ENCODE measurements at regions not wholly inside any gene's neighbourhood (a gene's known extent, or its start where the extent isn't known, plus 50 kb on each side); places are given as distances from the start of the nearest gene placed in this dataset.
"Not testable (repeated sequence)": the region's sequence is repeated elsewhere in the genome, so short reads cannot be mapped to it uniquely, and the experiment has no call there.

DNA sequence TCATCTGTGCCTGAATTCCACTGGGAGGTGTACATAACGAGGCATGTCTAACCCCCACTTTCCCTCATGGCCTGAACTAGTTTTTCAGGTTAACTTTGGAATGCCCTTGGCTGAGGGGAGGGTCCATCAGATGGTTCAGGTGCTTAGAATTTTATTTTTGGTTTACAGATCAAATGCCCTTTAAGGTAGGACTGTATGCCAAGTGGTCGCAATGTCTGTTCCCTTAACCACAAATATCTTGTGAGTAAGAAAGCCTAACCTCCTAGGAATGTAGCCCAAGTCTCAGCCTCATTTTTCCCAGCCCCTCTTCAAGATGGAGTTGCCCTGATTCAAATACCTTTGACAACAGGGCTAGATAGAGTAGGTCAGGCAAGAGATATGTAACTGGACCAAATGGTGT, 78.4 kb downstream of the RNASET2 start:
- no peak for DNase-seq (ENCODE audit: low read depth in 2 of 2)

- no peak for DNase-seq (ENCODE audit: low read depth in 2 of 2)
These were observed 79.0 kb downstream of the RNASET2 start for GRCh38 chr6:166877349-166877748.

GRCh38 chr6:166872531-166873009, 83.8 kb downstream of the RNASET2 start:
- DNase-seq (ENCODE audit: low read depth in 2 of 2), result no peak

DNA sequence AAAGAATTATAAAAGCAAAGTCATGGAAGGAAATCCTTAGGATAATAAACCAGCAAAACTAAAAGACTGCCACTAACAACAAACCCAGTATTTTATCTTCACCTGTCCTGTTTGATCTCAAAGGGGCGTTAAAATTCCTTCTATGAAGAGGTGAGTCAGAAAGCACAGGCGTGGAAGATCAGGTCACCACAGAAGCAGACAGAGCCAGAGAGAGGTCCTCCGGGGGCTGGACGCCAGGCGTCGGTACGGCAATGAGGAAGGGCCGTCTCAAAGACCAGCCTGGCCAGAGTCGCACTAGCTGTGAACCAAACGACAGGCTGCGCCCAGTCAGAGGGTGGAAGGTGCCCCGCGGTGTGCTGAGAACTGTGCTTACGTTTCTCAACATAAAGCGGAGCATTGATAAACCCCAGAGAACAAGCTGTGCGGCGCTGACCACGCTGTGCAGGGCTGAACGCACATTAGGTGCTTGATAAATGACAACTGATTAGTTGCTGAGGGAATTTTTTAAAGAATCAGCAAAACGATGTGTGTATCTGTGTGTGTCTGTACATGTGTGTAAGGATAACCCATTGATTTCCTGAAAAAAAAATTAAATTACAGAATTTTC, 85.6 kb downstream of the RNASET2 start:
- no peak for DNase-seq (ENCODE audit: low read depth in 2 of 2)

GRCh38 chr6:166866839-166867637, 89.3 kb downstream of the RNASET2 start:
- DNase-seq (ENCODE audit: low read depth in 2 of 2), result no peak

DNA sequence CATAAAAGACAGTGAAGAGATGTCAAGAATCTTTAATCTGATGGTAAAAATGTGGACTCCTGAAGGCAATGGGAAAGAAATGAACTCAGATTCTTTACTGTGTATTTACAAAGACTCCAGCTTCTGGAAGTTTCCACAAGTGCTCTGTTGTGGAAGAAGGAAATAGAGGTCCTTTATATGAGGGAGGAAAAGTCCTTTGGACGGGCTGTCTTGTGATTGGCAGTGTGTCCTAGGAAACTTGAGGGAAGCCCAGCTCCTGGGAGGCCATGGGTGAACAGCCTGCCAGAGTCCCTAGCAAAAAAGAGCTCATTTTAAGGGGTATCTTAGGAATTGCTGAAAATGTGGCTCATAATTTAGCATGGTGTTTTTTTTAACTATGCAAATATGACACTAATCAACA, 92.0 kb downstream of the RNASET2 start:
- DNase-seq (ENCODE audit: low read depth in 2 of 2), result no peak

DNA sequence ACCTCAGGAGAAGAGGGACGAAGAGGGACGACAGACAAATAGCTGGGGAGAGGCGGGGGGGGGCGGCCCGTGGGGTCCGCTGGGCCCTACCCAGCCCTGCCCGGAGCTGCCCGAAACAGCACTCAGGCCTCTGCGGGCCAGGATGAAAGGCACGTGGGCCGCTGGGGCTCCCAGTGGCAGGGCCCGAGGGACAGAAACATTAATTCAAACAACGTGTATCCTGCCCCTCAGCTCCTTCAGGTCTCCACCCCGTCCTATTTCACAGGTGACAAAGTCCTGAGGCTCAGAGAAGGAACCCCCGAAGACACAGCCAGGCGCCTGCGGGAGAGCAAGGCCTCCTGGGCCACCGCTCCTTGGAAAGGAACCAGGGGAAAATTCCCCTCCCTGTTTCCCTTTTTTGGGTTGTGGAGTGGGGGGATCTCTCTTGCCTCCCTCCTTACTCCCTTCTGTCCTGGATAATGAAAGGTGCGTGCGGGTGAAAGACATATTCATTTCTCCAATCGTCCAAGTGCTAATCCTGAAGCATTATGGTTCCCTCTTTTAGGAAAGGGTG, 93.3 kb downstream of the RNASET2 start:
- DNase-seq (ENCODE audit: low read depth in 2 of 2), result no peak

GRCh38 chr6:166862287-166862977, 93.9 kb downstream of the RNASET2 start:
- peak in 1 of 2 experiments; percentile 14 for DNase-seq (ENCODE audit: low read depth in 2 of 2)

DNA sequence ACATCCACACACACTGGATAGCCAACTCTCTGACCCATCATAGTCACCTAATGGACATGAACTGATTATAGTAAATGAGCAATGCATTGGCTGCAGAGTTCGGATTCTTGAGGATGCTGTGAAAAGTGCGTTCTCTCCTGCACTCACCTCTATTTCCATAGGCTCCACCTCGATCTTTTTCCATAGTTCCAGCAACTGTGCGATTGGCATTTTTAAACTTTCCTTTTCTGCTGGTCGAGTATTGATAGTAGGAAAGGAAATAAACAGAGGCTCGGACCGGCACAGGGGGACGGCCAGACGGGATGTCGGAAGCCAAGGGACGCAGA, 94.4 kb downstream of the RNASET2 start:
- DNase-seq (ENCODE audit: low read depth in 2 of 2), result no peak

DNA sequence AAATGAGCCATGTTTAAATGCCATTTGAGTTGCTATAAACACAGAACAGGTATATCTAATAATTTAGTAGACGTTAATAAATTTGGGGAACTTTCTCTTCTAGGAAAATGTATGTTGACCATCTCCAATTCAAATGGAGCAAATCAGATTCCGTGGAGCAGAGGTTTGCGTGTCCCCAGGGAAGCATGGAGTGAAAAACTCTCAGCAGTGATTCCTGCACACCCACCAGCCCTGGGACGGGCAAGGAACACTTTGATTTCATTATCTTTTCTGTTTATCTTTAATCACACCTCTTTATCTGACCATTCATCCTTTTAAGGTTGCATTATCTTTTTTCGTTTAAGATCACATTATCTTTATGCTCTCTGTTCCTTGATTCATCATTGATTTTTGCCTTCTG, 95.0 kb downstream of the RNASET2 start:
- DNase-seq (ENCODE audit: low read depth in 2 of 2), result no peak

DNA sequence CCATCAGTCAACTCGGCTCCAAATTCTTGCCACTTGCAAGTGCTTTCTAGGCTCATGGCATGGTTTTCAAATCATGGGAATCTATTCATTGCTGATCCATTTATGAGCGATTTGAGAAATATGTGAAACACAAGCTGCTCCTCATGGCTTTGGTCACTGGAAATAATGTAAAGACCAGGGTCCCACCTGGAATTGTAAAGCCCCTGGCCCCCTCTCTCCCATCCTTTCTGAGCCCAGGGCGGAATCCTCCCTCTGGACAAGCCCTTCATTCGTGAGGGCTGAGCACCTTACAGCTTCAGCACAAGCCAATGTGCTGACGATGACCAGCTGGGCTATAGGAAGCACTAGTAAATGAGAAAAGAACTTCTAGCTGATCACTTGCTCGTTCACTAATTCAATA, 96.0 kb downstream of the RNASET2 start:
- no peak for DNase-seq (ENCODE audit: low read depth in 2 of 2)

GRCh38 chr6:166855416-166855815, 100.9 kb downstream of the RNASET2 start:
- DNase-seq (ENCODE audit: low read depth in 2 of 2), result no peak

DNA sequence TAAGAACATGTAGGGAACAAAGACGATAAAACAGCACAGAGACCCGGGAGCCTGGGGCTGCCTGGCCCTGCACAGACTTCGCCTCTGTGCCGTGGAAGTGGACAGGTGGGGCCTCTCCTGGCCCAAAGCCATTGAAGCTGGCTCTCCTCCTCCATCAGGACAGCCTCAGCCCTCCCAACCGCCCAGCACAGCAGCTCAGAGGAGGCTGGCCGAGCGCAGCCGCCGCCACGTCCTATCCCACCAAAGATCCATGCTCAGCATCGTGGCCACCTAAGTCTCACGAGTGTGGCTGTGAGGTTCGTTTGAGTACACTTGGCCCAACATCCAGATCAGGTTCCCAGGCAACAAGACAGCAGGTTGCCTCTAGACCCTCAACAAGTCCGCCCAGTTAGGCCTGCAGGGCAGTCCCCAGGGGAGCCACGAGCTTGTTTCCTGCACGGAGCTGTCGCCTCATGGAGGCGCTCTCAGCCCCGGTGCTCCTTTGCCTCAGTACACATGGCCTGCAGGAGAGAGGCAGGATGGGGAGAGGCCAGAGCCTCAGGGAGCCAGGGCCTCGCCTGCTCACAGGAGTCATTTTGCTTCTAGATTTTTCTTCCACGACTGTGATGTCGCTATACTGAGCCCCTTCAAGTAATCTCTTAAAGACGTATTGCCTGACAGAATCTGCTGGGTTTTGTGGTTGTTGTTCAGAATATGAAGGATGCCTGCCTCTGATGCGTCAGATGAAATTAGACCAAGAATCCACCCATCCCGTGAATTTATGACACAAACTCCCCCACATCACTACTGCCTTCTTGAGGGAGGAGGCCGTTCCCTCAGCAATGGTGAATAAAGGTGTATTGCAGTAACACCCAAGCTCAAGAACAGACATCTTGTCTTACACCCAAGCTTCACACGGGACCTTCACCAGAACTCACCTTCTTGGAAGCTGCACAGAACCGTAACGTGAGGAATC, 102.7 kb downstream of the RNASET2 start:
- DNase-seq (ENCODE audit: low read depth in 2 of 2), result no peak

- DNase-seq (ENCODE audit: low read depth in 2 of 2), result no peak
These were observed 103.8 kb downstream of the RNASET2 start for GRCh38 chr6:166852451-166852975.

GRCh38 chr6:166851911-166852310, 104.4 kb downstream of the RNASET2 start:
- DNase-seq (ENCODE audit: low read depth in 2 of 2), result no peak

DNA sequence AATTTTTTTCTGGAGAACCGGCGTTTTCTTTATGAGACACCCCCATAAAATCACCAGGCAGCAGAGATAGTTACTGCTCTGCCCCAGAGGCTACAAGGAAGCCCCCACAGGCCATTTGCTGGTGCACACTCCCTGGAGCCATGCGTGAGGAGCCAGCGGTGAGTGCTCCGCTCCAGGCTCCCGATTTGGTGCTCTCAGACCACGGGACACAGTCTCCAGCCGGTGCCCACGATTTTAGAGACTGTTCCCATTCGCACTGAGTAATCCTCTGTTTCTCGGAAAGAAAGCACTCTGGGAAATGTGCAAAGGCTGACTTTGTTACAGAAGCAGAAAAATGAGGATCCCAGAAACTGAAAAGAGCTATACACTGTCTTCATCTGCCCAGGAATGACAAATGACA, 104.9 kb downstream of the RNASET2 start:
- DNase-seq (ENCODE audit: low read depth in 2 of 2), result no peak

GRCh38 chr6:166850677-166851076, 105.7 kb downstream of the RNASET2 start:
- DNase-seq (ENCODE audit: low read depth in 2 of 2), result no peak

DNA sequence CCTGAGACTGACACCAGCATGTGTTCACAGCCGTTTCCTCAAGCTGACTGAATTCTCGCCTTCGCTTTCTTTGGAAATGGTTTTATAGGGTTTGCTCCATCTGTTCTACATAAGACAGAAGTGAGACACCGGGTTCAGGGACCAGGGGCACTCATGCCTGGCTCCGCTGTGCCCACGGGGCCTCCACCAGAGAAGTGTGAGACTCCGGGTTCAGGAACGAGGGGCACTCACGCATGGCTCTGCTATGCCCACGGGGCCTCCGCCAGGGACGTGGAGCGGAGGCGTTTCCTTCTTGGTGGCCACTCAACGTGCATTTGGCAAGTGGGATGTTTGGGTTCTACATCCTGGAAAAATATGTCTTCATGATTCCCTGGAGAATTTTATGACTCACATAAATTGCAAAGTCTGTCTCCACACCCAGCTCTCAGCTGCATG, 106.6 kb downstream of the RNASET2 start:
- DNase-seq (ENCODE audit: low read depth in 2 of 2), result no peak

GRCh38 chr6:166848979-166849748, 107.2 kb downstream of the RNASET2 start:
- DNase-seq (ENCODE audit: low read depth in 2 of 2), result no peak

DNA sequence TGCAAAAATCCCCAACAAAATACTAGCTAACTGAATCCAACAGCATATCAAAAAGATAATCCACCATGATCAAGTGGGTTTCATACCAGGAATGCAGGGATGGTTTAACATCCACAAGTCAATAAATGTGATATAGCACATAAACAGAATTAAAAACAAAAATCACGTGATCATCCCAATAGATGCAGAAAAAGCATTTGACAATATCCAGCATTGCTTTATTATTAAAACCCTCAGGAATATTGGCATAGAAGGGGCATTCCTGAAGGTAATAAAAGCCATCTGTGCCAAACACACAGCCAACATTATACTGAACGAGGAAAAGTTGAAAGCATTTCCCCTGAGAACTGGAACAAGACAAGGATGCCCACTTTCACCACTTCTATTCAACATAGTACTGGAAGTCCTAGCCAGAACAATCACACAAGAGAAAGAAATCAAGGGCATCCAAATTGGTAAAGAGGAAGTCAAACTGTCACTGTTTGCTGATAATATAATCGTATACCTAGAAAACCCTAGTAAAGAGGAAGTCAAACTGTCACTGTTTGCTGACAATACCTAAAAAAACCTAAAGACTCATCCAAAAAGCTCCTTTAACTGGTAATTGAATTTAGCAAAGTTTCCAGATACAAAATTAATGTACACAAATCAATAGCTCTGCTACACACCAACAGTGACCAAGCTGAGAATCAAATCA, 109.8 kb downstream of the RNASET2 start:
- not testable (repeated sequence) for DNase-seq (ENCODE audit: low read depth in 2 of 2)

All from stimulated activated CD4-positive, alpha-beta T cell treated with anti-CD3 and anti-CD28 coated beads, Interleukin-12 subunit alpha, Interleukin-12 subunit beta, amount 100 ng/mL, for 24 hours (primary cell).